ENCODE measurements at regions not wholly inside any gene's neighbourhood (a gene's known extent, or its start where the extent isn't known, plus 50 kb on each side); places are given as distances from the start of the nearest gene placed in this dataset.
"Not testable (repeated sequence)": the region's sequence is repeated elsewhere in the genome, so short reads cannot be mapped to it uniquely, and the experiment has no call there.

GRCh38 chr5:154593071-154593470, 115.0 kb upstream of the HAND1 start:
- Mint-ChIP-seq H3K9me3 (no peaks in the 10 kb centered on the region), H3K27me3 (peaks cover 1% of the 10 kb centered on the region), H3K4me3 (no peak overlapping the region), H3K4me1 (no peaks in the 10 kb centered on the region), H3K36me3 (no peaks in the 10 kb centered on the region), H3K27ac (no peak overlapping the region)

- no peaks in the 10 kb centered on the region for H3K9me3 Mint-ChIP-seq
- H3K4me3 Mint-ChIP-seq: no peak overlapping the region
- H3K27me3 Mint-ChIP-seq: peaks cover 1% of the 10 kb centered on the region
- H3K27ac Mint-ChIP-seq: no peak overlapping the region
- no peaks in the 10 kb centered on the region for H3K36me3 Mint-ChIP-seq
- H3K4me1 Mint-ChIP-seq: no peaks in the 10 kb centered on the region
Measured at GRCh38 chr5:154590093-154590724, 112.2 kb upstream of the HAND1 start.

GRCh38 chr5:154589511-154589910, 111.5 kb upstream of the HAND1 start:
- H3K4me3 Mint-ChIP-seq: no peak overlapping the region
- peaks cover 1% of the 10 kb centered on the region for H3K27me3 Mint-ChIP-seq
- no peaks in the 10 kb centered on the region for H3K4me1 Mint-ChIP-seq
- H3K27ac Mint-ChIP-seq: no peak overlapping the region
- H3K36me3 Mint-ChIP-seq: no peaks in the 10 kb centered on the region
- no peaks in the 10 kb centered on the region for H3K9me3 Mint-ChIP-seq

GRCh38 chr5:154588833-154589425, 110.9 kb upstream of the HAND1 start:
- H3K4me3 Mint-ChIP-seq, H3K27ac Mint-ChIP-seq, H3K27me3 Mint-ChIP-seq, H3K9me3 Mint-ChIP-seq, H3K4me1 Mint-ChIP-seq, H3K36me3 Mint-ChIP-seq: not testable (repeated sequence)

- no peaks in the 10 kb centered on the region for H3K4me1 Mint-ChIP-seq
- no peaks in the 10 kb centered on the region for H3K9me3 Mint-ChIP-seq
- no peaks in the 10 kb centered on the region for H3K36me3 Mint-ChIP-seq
- H3K4me3 Mint-ChIP-seq: no peak overlapping the region
- H3K27me3 Mint-ChIP-seq: peaks cover 1% of the 10 kb centered on the region
- no peak overlapping the region for H3K27ac Mint-ChIP-seq
Measured at GRCh38 chr5:154588091-154588774, 110.2 kb upstream of the HAND1 start.

- no peaks in the 10 kb centered on the region for H3K36me3 Mint-ChIP-seq
- no peak overlapping the region for H3K27ac Mint-ChIP-seq
- H3K9me3 Mint-ChIP-seq: no peaks in the 10 kb centered on the region
- no peak overlapping the region for H3K4me3 Mint-ChIP-seq
- no peaks in the 10 kb centered on the region for H3K4me1 Mint-ChIP-seq
- H3K27me3 Mint-ChIP-seq: peaks cover 3% of the 10 kb centered on the region
Measured at GRCh38 chr5:154587123-154588026, 109.3 kb upstream of the HAND1 start.

GRCh38 chr5:154583671-154584177, 105.7 kb upstream of the HAND1 start:
- Mint-ChIP-seq H3K4me1 (no peaks in the 10 kb centered on the region), H3K27me3 (peaks cover 4% of the 10 kb centered on the region), H3K27ac (no peak overlapping the region), H3K36me3 (no peaks in the 10 kb centered on the region), H3K9me3 (no peaks in the 10 kb centered on the region), H3K4me3 (no peak overlapping the region)

- Mint-ChIP-seq H3K36me3 (no peaks in the 10 kb centered on the region), H3K27ac (no peak overlapping the region), H3K9me3 (no peaks in the 10 kb centered on the region), H3K4me1 (no peaks in the 10 kb centered on the region), H3K4me3 (no peak overlapping the region), H3K27me3 (peaks cover 7% of the 10 kb centered on the region)
Measured at GRCh38 chr5:154580422-154580821, 102.4 kb upstream of the HAND1 start.

GRCh38 chr5:154577416-154577815, 99.4 kb upstream of the HAND1 start:
- no peaks in the 10 kb centered on the region for H3K36me3 Mint-ChIP-seq
- no peaks in the 10 kb centered on the region for H3K9me3 Mint-ChIP-seq
- H3K27me3 Mint-ChIP-seq: peaks cover 7% of the 10 kb centered on the region
- no peaks in the 10 kb centered on the region for H3K4me1 Mint-ChIP-seq
- H3K4me3 Mint-ChIP-seq: no peak overlapping the region
- H3K27ac Mint-ChIP-seq: no peak overlapping the region

- H3K9me3 Mint-ChIP-seq: no peaks in the 10 kb centered on the region
- H3K27ac Mint-ChIP-seq: no peak overlapping the region
- no peaks in the 10 kb centered on the region for H3K36me3 Mint-ChIP-seq
- H3K4me3 Mint-ChIP-seq: no peak overlapping the region
- no peaks in the 10 kb centered on the region for H3K4me1 Mint-ChIP-seq
- peaks cover 7% of the 10 kb centered on the region for H3K27me3 Mint-ChIP-seq
Measured at GRCh38 chr5:154576429-154576806, 98.4 kb upstream of the HAND1 start.

- Mint-ChIP-seq H3K4me1 (no peaks in the 10 kb centered on the region), H3K4me3 (no peak overlapping the region), H3K27me3 (peaks cover 7% of the 10 kb centered on the region), H3K9me3 (no peaks in the 10 kb centered on the region), H3K27ac (no peak overlapping the region), H3K36me3 (no peaks in the 10 kb centered on the region)
Measured at GRCh38 chr5:154575546-154576428, 97.8 kb upstream of the HAND1 start.

GRCh38 chr5:154573011-154573410, 95.0 kb upstream of the HAND1 start:
- H3K9me3 Mint-ChIP-seq: no peaks in the 10 kb centered on the region
- H3K4me1 Mint-ChIP-seq: no peaks in the 10 kb centered on the region
- peaks cover 7% of the 10 kb centered on the region for H3K27me3 Mint-ChIP-seq
- H3K36me3 Mint-ChIP-seq: no peaks in the 10 kb centered on the region
- no peak overlapping the region for H3K27ac Mint-ChIP-seq
- H3K4me3 Mint-ChIP-seq: no peak overlapping the region

- peaks cover 3% of the 10 kb centered on the region for H3K27me3 Mint-ChIP-seq
- no peak overlapping the region for H3K4me3 Mint-ChIP-seq
- H3K9me3 Mint-ChIP-seq: no peaks in the 10 kb centered on the region
- no peaks in the 10 kb centered on the region for H3K36me3 Mint-ChIP-seq
- no peak overlapping the region for H3K27ac Mint-ChIP-seq
- no peaks in the 10 kb centered on the region for H3K4me1 Mint-ChIP-seq
Measured at GRCh38 chr5:154571325-154572035, 93.5 kb upstream of the HAND1 start.

- no peak overlapping the region for H3K4me3 Mint-ChIP-seq
- H3K27ac Mint-ChIP-seq: no peak overlapping the region
Measured at GRCh38 chr5:154570572-154571324, 92.7 kb upstream of the HAND1 start.

More at GRCh38 chr5:154570572-154571324, 92.7 kb upstream of the HAND1 start:
- Mint-ChIP-seq H3K27me3 (peaks cover 3% of the 10 kb centered on the region), H3K36me3 (no peaks in the 10 kb centered on the region), H3K4me1 (no peaks in the 10 kb centered on the region), H3K9me3 (no peaks in the 10 kb centered on the region)

All from activated naive CD4-positive, alpha-beta T cell treated with anti-CD3 and anti-CD28 coated beads, Interleukin-2, amount 50 U/mL, for 24 hours (primary cell).